Neural cell (in vitro differentiated cells): ENCODE measurements at regions not wholly inside any gene's neighbourhood (a gene's known extent, or its start where the extent isn't known, plus 50 kb on each side); places are given as distances from the start of the nearest gene placed in this dataset.

ENCODE experiments used
- H2AFZ ChIP-seq: fragments of 200-600, 300-800 bp; sonication (generic), shearing (Covaris generic); 2 replicates; pipeline ENCODE4 v1.6.0; 2014; ENCODE audit warnings: low read depth, mild to moderate bottlenecking, antibody characterized with exemption, low read length, moderate library complexity
- H3F3A ChIP-seq: fragments of 200-600 bp; shearing (Covaris generic); 2 replicates; pipeline ENCODE4 v1.6.1; 2016; ENCODE audit warnings: mild to moderate bottlenecking, moderate library complexity, mixed read lengths, antibody characterized with exemption, low read length; ENCODE audit not compliant: insufficient read depth, poor library complexity, severe bottlenecking
- H3K27ac ChIP-seq: fragments of 200-600, 300-800 bp; sonication (generic), shearing (Covaris generic); 2 replicates; pipeline ENCODE4 v1.5.1; 2014; ENCODE audit warnings: mild to moderate bottlenecking, low read length, moderate library complexity
- H3K27me3 ChIP-seq: fragments of 300-800, 200-600 bp; sonication (generic), shearing (Covaris generic); 2 replicates; pipeline ENCODE4 v1.6.0; 2014; ENCODE audit warnings: mild to moderate bottlenecking, low read depth, low read length, moderate library complexity; ENCODE audit not compliant: insufficient read depth
- H3K36me3 ChIP-seq: fragments of 300-800, 200-600 bp; sonication (generic), shearing (Covaris generic); 2 replicates; pipeline ENCODE4 v1.5.1; 2014; ENCODE audit warnings: mild to moderate bottlenecking, antibody characterized with exemption, low read length, moderate library complexity; ENCODE audit not compliant: insufficient read depth
- H3K4me2 ChIP-seq: fragments of 300-800, 200-600 bp; sonication (generic), shearing (Covaris generic); 2 replicates; pipeline ENCODE4 v1.6.0; 2014; ENCODE audit warnings: mild to moderate bottlenecking, low read length
- H3K4me3 ChIP-seq: fragments of 300-800, 200-600 bp; sonication (generic), shearing (Covaris generic); 2 replicates; pipeline ENCODE4 v1.5.1; 2014; ENCODE audit warnings: mild to moderate bottlenecking, low read length, moderate library complexity
- H3K79me2 ChIP-seq: fragments of 200-600 bp; shearing (Covaris generic); replicated peaks from 2 replicates; pipeline ENCODE4 v1.6.0; 2014; ENCODE audit warnings: mild to moderate bottlenecking, low read length, moderate library complexity; ENCODE audit not compliant: insufficient read depth
- H3K9ac ChIP-seq: fragments of 300-800, 200-600 bp; sonication (generic), shearing (Covaris generic); 2 replicates; pipeline ENCODE4 v1.6.1; 2016; ENCODE audit warnings: mild to moderate bottlenecking, low read length, mixed read lengths
- H3K9me2 ChIP-seq: fragments of 200-600 bp; shearing (Covaris generic); 2 replicates; pipeline ENCODE4 v1.6.1; 2016; ENCODE audit warnings: mild to moderate bottlenecking, low read length, mixed read lengths; ENCODE audit not compliant: insufficient read depth
- H3K9me3 ChIP-seq: fragments of 200-600, 300-800 bp; sonication (generic), shearing (Covaris generic); 2 replicates; pipeline ENCODE4 v1.6.1; 2016; ENCODE audit warnings: mild to moderate bottlenecking, mixed run types, low read length, moderate library complexity, mixed read lengths
- H4K20me1 ChIP-seq: fragments of 200-600 bp; shearing (Covaris generic); 2 replicates; pipeline ENCODE4 v1.6.1; 2016; ENCODE audit warnings: mild to moderate bottlenecking, mixed run types; ENCODE audit not compliant: insufficient read depth
- CTCF ChIP-seq: fragments of 450-650 bp; IDR thresholded peaks from 2 replicates; pipeline ENCODE4 v1.5.1; 2014; ENCODE audit warnings: antibody characterized with exemption, mild to moderate bottlenecking, moderate library complexity; ENCODE audit not compliant: poor library complexity, severe bottlenecking
- EP300 ChIP-seq: fragments of 450-650 bp; conservative IDR thresholded peaks from 2 replicates; pipeline ENCODE4 v1.6.1; 2014; ENCODE audit warnings: antibody characterized with exemption, mild to moderate bottlenecking, moderate library complexity; ENCODE audit not compliant: poor library complexity, severe bottlenecking
- EZH2 ChIP-seq: fragments of 200-600, 300-800 bp; shearing (Covaris generic), sonication (generic); IDR thresholded peaks from 2 replicates; pipeline ENCODE4 v1.6.1; 2014; ENCODE audit warnings: antibody characterized with exemption, low read length, borderline replicate concordance, mild to moderate bottlenecking; ENCODE audit not compliant: insufficient read depth, poor library complexity, severe bottlenecking
- MXI1 ChIP-seq: fragments of 450-650 bp; conservative IDR thresholded peaks from 2 replicates; pipeline ENCODE4 v1.6.1; 2014; ENCODE audit warnings: antibody characterized with exemption, mild to moderate bottlenecking; ENCODE audit not compliant: poor library complexity, severe bottlenecking
- POLR2AphosphoS5 ChIP-seq: IDR thresholded peaks from 2 replicates; pipeline ENCODE4 v1.6.1; 2012
- RAD21 ChIP-seq: fragments of 450-650 bp; conservative IDR thresholded peaks from 2 replicates; pipeline ENCODE4 v1.6.1; 2014; ENCODE audit warnings: antibody characterized with exemption, mild to moderate bottlenecking, moderate library complexity
- REST ChIP-seq: IDR thresholded peaks from 2 replicates; pipeline ENCODE4 v1.6.1; 2012; ENCODE audit warnings: borderline replicate concordance
- SMC3 ChIP-seq: fragments of 450-650 bp; conservative IDR thresholded peaks from 2 replicates; pipeline ENCODE4 v1.6.1; 2014; ENCODE audit warnings: antibody characterized with exemption, mild to moderate bottlenecking, moderate library complexity; ENCODE audit not compliant: poor library complexity
- TAF1 ChIP-seq: IDR thresholded peaks from 2 replicates; pipeline ENCODE4 v1.6.1; 2012; ENCODE audit warnings: low read depth

DNA sequence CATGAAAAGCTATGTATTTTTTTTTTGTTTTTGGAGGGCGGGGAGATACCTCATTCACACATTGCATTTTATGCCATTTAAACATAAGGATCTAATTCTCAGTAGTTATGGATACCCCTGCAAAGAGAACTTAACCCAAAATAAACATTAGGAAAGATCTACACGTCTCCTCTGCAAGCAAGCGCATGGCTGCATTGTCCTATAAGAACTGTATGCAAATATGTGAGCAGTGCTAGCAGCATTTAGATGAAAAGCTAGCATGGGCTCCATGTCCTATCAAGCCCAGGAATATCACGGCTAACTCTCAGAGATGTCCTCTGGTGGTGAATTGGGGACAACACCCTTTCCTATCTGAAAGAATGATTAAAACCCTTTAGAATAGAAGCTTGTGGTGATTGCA lies 292.8 kb downstream of the MEX3B start:
- no peaks in the 10 kb centered on the region for H3F3A ChIP-seq
- no peak overlapping the region for H3K9ac ChIP-seq
- H2AFZ ChIP-seq, result no peak overlapping the region
- H3K79me2 ChIP-seq, result no peaks in the 10 kb centered on the region
- no peak overlapping the region for H3K4me2 ChIP-seq
- no peak overlapping the region for H3K4me3 ChIP-seq
- TF ChIP-seq EZH2 (no peak), RAD21 (no peak), TAF1 (no peak), CTCF (no peak)
- no peaks in the 10 kb centered on the region for H3K27me3 ChIP-seq
- no peaks in the 10 kb centered on the region for H4K20me1 ChIP-seq
- H3K9me3 ChIP-seq, result no peaks in the 10 kb centered on the region
- no peaks in the 10 kb centered on the region for H3K36me3 ChIP-seq
- no peak overlapping the region for H3K27ac ChIP-seq
- H3K9me2 ChIP-seq, result no peaks in the 10 kb centered on the region

GRCh38 chr15:81752546-81752942 lies 293.3 kb downstream of the MEX3B start:
- Histone ChIP-seq H3K27me3 (no peaks in the 10 kb centered on the region), H3K4me2 (no peak overlapping the region), H3K9ac (no peak overlapping the region), H3K79me2 (no peaks in the 10 kb centered on the region), H2AFZ (peak overlapping the region; percentile 8), H3F3A (no peaks in the 10 kb centered on the region), H3K9me3 (no peaks in the 10 kb centered on the region), H3K27ac (no peak overlapping the region), H3K9me2 (no peaks in the 10 kb centered on the region), H3K4me3 (no peak overlapping the region), H4K20me1 (no peaks in the 10 kb centered on the region), H3K36me3 (no peaks in the 10 kb centered on the region)
- no peak for TF ChIP-seq RAD21

DNA sequence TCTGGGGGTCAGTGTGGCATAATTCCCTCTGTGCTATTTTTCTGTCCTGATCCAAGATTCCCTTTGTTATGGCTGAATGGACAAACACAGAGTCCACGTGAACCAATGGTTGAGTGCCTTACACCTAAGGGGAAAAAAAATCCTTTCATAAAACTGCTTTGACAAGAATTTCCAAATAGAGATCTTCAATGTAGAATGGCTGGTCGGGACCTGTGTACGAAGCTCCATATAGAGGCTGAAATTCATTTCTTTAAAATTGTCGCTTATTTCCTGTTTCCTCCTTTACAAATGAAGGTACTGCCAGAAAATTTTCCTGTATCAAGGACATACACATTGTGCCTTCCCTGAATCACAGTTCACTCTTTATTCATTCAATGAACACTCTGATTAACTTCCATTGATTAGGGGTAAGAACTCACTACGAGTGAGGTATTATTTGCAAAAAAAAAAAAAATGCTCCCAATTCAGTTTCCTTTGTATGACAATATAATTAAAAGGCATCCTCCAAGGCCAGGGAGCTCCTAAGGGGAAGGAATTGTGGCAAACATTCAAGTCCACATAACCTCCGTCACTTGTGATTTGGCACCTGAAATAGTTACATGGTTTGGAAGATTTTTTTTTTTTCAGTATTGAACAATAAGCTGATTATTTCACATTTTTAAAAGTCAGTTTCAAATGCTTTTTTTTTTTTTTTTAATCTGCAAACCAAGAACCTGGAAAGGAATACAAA lies 293.8 kb downstream of the MEX3B start:
- no peak overlapping the region for H3K9ac ChIP-seq
- no peaks in the 10 kb centered on the region for H3K9me2 ChIP-seq
- H3K27ac ChIP-seq, result no peak overlapping the region
- no peaks in the 10 kb centered on the region for H3K9me3 ChIP-seq
- no peak overlapping the region for H3K4me3 ChIP-seq
- no peaks in the 10 kb centered on the region for H3K79me2 ChIP-seq
- no peaks in the 10 kb centered on the region for H4K20me1 ChIP-seq
- no peak overlapping the region for H2AFZ ChIP-seq
- no peak overlapping the region for H3K4me2 ChIP-seq
- no peaks in the 10 kb centered on the region for H3K27me3 ChIP-seq
- H3K36me3 ChIP-seq, result no peaks in the 10 kb centered on the region
- TF ChIP-seq SMC3, result no peak
- TF ChIP-seq REST, result no peak
- no peak for TF ChIP-seq CTCF
- TF ChIP-seq EZH2, result no peak
- no peak for TF ChIP-seq EP300
- TF ChIP-seq POLR2AphosphoS5, result no peak
- no peak for TF ChIP-seq TAF1
- no peak for TF ChIP-seq RAD21
- no peak for TF ChIP-seq MXI1
- H3F3A ChIP-seq, result no peaks in the 10 kb centered on the region
